Caki2 (cell line): ENCODE measurements at regions not wholly inside any gene's neighbourhood (a gene's known extent, or its start where the extent isn't known, plus 50 kb on each side); places are given as distances from the start of the nearest gene placed in this dataset.
A peak's percentile ranks its signal among the peaks of the same experiment; 100 is the strongest.
"Not testable (repeated sequence)": the region's sequence is repeated elsewhere in the genome, so short reads cannot be mapped to it uniquely, and the experiment has no call there.

Source experiments
- DNase-seq: peaks from one replicate; pipeline ENCODE4 v3.0.0-alpha.2; 2015; ENCODE audit warnings: low read depth
- in situ Hi-C: cut with HindIII; loops from 2 replicates; pipeline ENCODE4 v1.10.0; 2016; ENCODE audit warnings: low sequenced_read_pairs, low pct_unique_long_range_greater_than_20kb, mixed read lengths

DNA sequence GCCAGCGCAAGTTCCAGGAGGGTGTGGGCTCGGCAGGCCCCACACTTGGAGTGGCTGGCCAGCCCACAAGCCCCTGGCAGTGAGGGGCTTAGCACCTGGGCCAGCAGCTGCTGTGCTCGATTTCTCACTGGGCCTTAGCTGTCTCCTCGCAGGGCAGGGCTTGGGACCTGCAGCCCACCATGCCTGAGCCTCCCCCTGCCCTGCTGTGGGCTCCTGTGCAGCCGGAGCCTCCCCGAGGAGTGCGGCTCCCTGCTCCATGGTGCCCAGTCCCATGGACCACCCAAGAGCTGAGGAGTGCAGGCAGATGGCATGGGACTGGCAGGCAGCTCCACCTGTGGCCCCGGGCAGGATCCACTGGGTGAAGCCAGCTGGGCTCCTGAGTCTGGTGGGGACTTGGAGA lies 139.2 kb upstream of the CXCL13 start:
- DNase-seq: no peak

DNA sequence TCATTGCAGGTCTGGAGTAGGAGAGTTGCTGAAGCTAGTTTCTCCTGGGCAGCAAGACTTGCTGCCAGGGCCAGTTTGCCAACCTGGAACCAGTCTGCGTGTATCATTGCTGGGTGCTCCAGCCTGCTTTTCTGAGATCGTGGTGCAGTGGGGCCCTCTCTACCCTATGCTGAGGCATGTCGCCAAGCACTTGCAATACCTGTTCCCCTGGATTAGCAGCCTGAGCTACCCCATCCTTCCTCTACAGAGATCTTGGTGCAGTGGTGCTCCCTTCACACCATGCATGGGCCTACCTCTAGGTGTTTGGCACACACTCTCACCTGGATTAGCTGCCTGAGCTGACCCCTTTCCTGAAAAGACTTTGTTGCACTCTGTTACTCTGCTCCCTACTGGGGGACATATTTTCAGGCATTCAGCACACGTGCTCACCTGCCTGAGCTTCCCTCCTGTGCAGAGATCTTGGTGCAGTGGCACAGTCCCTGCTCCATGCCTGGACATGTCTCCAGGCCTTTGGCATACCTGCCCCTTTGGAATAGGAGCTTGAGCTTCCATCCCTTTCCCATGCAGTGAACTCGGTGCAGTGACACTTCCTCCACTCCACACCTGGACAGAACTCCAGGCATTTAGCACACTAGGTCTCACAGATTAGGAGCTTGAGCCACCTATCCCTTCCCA lies 133.7 kb upstream of the CXCL13 start:
- in situ Hi-C loops: no loop called here
- no peak for DNase-seq

More for the DNA sequence above, 139.2 kb upstream of the CXCL13 start:
- in situ Hi-C loops: no loop called here

DNA sequence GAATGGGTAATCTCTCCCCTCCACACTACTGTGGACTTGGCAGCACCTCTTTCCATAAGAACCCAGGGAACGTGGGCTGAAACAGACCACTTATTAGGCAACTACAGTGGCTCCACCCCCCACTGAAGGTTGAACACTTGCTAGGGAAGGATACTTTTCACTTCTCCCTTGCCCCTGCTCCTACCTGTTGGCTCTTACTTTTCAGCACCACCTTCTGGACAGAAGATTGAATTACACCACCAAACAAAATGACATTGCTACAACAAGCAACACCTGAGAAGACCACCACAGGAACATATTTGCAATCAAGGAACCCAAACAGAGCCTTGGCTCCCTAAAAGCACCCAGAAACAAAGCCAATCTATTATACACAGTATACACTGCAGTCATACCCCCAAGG lies 132.1 kb upstream of the CXCL13 start:
- in situ Hi-C loops: no loop called here
- DNase-seq: no peak

DNA sequence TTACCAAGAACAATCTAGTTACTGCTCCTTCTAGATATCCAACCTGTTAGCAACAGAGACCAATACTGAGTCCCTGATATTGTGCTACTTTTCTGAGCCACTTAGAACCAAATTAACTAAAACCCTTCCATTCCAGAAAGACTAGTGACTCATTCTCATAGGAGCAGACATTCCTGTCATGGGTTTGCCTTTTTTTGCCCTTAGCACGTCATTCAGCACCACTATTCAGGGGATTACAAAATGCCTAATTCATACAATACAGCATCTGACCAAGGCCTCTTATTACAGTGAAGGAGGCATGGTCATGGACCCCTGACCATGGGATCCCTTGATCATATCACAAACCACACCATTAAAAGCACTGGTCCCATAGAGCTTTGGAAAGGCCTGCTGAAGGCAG lies 123.8 kb upstream of the CXCL13 start:
- in situ Hi-C loops: no loop called here
- no peak for DNase-seq

DNA sequence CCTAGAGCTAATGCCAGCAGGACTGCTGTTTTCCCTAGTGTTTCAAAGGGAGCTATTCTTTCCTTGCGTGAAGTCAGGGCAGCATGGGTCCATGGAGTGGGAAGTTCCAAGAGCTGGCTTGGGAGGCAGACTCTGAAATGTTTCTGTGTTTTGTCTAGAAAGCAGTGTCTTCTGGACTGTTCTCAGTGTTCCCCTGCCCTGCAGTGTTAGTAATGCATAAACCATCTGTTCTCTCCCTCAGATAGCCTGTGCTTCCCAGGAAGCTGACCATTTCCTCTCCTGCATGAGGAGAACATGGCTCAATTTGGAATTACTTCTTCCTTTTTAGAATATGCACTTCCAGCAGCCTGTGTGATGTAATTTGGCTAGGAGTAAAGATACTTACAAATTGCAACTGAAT lies 116.7 kb upstream of the CXCL13 start:
- no peak for DNase-seq
- in situ Hi-C loops: no loop called here

DNA sequence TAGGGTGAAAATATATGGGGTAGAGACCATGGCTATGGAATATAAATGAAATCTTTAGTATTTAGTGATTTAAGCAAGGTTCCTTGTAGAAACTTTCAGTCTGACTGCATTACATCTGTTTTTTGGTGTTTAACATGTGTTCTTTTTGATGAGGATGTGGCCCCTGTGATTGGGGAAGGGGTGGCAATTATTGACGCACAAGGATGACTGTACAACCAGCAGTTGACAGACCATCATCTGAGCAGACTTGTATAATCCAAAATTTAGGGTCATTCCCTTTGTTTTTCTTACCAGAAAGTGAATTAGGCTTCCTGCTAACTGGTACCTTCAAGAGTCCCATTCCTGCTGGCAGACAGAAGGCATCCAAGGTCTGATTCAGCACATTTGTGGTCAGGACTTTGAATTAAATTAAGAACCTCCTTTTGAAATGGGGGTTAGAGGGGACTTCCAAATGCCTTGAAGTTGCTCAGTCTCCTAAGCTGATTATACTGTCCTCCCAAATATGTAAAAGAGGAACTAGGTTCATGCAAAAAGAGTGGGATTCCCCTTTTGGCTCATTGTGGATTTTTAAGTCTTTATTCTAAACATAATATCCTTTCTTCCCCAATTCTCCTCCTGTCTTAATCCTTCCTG lies 112.4 kb upstream of the CXCL13 start:
- DNase-seq: no peak
- in situ Hi-C loops: no loop called here

DNA sequence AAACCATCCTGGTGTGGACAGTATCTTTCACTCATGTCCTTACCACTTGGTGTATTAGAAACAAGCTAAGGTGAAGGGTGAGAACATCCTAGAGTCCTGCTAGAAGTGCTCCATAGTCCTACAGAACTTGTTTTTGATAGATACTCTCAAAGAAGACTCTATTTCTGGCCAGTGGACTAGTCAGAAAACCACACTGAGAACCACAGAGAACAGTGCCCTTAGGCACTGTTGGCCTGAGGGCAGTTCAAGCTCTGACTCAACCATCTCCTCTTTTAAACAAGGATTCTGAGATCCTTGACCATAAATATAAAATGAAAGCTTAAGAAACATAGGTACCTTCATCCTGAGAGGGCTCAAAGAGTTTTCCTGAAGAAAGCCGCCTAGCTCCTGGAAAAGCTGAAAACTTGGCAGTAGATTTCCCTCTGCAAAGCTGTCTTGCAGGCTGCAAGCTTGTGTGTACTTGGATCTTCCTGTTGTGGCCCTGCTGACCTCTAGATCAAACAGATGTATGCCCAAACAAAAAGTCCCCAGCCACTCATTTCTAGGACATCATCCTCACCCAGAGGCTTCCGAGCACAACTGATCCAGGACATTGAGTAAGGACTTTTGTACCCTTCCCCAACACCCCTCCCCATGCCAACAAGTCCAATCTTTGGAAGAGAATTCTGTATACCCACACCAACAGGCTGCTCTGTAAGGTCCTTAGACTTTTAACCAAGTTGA lies 111.6 kb upstream of the CXCL13 start:
- in situ Hi-C loops: no loop called here
- DNase-seq: no peak

DNA sequence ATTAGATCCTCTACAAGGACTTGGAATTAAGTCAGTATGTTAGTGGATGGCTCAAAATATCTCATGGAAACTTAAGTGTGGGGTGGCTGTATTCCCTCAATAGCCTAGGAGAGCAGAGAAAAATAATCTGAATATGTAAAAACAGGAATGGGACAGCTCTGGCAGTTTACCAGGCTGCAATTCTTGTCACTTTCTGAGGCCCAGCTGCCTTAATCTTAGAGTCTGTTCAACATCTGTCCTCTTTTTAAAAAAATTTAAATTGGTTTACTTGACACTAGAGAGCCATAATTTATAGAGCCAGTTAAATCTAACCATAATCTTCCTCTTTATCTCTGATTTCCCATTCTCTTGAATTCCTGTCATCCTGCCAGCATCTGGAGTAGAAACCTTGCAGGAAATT lies 109.2 kb upstream of the CXCL13 start:
- in situ Hi-C loops: no loop called here

DNA sequence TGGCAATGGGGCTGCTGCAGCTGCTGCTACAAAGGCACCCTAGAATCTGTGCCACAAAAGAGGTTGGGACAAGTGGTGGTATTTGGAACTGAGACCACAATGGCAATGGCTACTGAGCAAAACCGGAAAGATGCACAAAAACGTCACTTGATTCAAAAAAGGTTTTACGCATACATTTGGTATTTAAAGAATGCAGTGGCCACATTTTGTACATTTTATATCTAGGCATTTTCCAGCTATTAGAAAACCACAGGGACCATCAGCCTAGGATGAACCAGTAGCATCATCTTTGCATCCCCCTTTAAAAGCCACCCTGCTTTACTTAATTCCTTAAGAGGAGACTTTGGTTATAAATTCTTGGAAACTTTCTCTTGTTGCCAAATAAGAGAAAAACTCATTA lies 104.8 kb upstream of the CXCL13 start:
- in situ Hi-C loops: no loop called here
- DNase-seq: no peak

More for the DNA sequence above, 109.2 kb upstream of the CXCL13 start:
- no peak for DNase-seq

DNA sequence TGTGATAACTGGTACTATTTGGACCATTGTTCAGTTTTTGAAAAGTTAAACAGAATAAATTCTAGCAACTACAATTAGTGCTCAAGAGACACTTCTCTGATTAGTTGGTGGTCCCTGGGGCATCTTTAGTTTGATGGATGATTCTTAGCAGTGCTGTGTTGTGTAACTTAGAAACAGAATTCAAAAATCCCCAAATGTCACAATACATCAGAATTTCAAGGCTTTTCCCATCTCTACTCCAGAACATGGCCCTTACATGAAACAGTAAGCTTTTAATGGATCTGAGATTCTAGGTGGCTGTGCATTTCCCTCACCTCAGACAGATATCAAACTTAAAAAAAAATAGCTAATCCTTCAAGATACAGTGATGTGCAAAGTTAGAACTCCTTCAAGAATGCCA lies 104.4 kb upstream of the CXCL13 start:
- DNase-seq: no peak
- in situ Hi-C loops: no loop called here

DNA sequence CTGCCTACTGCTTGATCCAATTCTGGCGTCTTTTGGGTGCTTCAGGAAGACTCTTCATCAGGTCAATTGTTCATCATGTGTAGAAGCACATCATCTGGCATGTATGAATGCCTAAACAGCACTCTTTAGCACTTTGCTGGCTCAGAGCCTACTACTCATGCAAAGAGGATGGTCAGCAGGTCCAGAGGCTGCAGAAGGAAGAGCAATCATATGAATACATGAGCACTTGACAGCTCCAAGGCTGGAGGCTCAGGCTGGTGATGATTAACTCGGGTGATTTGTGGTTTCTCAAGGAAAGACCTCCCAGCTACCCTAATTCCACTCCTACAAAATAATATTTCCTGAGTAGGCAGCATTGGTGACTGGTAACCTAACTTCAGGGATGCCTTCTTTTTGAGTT lies 103.8 kb upstream of the CXCL13 start:
- in situ Hi-C loops: no loop called here
- peak; percentile 19 for DNase-seq

DNA sequence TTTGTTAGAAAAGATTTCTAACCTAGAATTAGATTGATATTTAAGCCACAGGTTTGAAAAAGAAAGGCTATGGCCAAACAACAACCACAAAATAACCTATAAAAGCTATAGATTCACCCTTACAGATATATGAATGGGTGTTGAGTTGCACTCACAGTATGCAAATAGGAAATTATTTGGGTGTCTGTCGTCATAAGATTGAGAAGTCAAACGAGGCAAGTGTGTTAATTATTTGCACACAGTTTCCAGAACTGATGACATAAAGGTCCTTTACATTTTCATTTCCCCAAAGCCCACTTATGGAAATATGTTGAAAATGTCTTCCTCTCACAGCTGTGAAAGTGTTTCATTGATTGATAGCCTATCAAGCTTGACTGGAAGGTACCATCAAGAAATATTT lies 101.2 kb upstream of the CXCL13 start:
- in situ Hi-C loops: no loop called here

DNA sequence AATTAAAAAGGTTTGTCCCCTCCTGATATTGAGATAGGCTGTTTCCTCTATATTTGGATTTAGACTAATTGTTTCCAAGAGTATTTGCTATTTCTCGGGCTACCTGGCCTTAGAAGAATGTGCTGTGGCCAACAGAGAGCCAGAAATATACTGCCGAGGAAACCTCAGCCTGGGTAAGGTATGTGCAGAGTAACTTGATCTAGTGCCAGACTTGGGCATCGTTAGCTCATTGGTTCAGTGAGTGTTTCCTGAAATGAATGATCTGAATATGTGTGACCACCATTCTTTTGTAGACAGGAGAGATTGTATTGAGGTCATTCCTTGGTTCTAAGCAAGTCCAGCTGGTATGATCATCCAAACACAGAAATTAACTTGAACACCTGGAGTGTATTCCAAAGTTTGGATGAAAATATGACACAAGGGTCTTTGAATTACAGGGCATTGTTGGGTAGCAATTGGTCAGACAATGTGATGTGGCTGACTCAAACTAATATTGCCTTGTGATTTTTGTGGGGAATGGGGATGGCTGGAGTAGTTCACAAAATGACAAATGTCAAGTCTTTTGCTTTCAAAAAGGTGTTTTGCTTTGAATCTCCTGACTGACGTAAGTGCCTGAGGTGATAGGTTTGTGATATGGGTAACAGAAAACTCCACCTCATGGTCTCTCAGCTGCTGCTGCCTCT lies 100.2 kb upstream of the CXCL13 start:
- in situ Hi-C loops: no loop called here

More for the DNA sequence above, 101.2 kb upstream of the CXCL13 start:
- DNase-seq: no peak

DNA sequence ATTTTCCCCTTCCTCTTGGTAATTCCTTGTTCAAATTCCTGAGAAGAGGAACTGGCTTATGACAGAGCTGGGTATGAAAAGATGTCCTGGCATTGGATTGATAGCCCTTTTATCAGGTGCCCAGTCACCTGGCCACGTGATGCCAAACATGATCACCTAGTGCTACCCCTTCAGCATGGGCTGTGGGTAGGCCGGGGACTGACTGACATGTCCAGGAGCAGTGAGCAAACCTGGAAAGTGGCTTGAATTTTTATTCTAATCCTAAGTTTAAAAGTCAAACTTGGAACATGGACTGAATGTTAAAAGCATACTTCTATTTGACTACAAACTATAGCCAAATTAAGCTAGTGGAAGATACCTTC lies 99.7 kb upstream of the CXCL13 start:
- DNase-seq: no peak
- in situ Hi-C loops: no loop called here

More for the DNA sequence above, 100.2 kb upstream of the CXCL13 start:
- DNase-seq: no peak

DNA sequence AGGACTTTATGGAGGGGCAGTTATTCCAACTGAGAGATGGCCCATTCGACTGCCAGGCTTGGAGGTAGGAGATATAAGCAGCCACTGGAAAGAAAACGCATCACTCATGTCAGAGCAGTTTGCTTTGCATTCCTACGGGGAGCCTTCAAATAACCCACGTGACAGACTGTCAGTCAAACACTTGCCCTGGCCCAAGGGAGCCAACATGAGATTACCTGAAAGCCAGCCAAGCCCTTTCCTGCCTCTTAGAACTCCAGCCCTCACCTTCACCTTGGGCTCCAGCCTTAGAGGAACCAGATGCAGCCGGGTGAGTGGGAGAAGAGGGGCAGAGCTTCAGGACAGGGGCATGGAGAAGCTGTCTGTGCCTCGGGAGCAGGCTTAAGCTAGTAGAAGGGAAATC lies 95.3 kb upstream of the CXCL13 start:
- in situ Hi-C loops: no loop called here
- DNase-seq: no peak

DNA sequence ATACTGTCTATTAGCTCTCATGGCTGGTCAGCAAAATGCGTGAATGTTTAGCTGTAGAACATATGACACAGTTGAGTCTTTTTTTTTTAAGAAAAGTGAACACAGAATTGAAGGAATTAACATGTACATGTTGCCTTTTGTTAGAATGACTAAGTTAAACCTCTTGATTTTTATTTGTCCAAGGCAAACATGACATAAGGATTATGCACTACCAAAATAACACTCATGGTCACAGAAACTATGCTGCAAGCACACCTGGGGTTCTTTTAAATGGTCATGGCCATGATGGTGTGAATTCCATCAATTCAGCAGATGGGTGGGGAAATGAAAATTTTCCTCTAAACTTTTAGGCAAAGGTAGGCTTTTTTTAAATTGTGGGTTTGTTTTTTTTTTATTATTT lies 80.1 kb upstream of the CXCL13 start:
- in situ Hi-C loops: no loop called here
- no peak for DNase-seq

DNA sequence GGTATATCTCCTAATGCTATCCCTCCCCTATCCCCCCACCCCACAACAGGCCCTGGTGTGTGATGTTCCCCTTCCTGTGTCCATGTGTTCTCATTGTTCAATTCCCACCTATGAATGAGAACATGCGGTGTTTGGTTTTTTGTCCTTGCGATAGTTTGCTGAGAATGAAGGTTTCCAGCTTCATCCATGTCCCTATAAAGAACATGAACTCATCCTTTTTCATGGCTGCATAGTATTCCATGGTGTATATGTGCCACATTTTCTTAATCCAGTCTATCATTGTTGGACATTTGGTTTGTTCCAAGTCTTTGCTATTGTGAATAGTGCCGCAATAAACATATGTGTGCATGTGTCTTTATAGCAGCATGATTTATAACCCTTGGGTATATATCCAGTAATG lies 77.7 kb upstream of the CXCL13 start:
- in situ Hi-C loops: not testable (repeated sequence)

DNA sequence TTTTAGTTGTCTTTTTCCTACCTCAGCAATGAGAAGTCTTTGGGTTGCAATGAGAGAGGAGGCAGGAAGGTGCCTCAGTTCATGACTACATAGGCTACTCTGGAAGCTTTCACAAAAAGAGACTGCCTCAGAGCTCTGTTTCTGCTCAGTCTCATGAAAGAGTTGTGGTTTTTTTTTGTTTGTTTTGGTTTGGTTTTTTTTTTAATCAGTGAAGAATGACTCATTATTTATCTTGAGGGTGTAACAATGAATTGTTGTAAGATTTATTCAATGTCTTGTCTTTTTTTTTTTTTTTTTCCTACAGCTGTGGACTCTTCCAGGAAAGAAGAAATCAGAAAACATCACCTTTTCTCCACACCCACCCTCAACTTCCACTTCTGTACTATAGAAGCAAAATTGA lies 67.5 kb upstream of the CXCL13 start:
- peak; percentile 94 for DNase-seq
- in situ Hi-C loops: no loop called here

More for the DNA sequence above, 77.7 kb upstream of the CXCL13 start:
- DNase-seq: not testable (repeated sequence)

DNA sequence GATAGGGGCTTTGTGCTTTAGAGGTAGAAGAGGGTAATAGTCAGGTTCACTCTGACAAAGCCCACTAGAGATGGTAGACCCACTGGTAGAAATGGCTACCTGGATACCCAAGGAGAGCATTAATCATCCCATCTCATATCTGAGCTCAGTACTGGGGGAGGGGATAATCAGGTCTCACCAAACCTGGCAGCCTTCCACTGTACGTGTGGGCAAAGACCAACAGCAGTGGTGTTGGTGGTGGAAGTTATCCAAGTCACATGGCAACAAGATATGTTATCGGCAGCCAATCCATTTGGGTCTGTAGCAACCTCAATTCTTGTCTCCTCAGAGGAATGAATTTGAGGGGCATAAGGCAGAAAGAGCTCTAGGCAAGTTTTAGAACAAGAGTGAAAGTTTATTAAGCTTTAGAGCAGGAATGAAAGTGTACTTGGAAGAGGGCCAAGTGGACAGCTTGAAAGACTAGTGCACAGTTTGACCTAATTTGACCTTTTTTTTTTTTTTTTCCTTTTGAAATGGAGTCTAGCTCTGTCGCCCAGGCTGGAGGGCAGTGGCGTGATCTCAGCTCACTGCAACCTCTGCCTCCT lies 67.0 kb upstream of the CXCL13 start:
- peak; percentile 89 for DNase-seq
- in situ Hi-C loops: no loop called here
